SK-N-SH (cell line): ENCODE measurements at regions not wholly inside any gene's neighbourhood (a gene's known extent, or its start where the extent isn't known, plus 50 kb on each side); places are given as distances from the start of the nearest gene placed in this dataset.
A peak's percentile ranks its signal among the peaks of the same experiment; 100 is the strongest.

Source experiments
- CTCF ChIA-PET: fragments of 300-600, 350-600 bp; formaldehyde crosslinking; extraction: SDS; loops from one replicate; lab custom pipeline; 2021; lab: Yijun Ruan, JAX
- POLR2A ChIA-PET: fragments of 350-600 bp; sonication (Branson Sonifier 250); formaldehyde crosslinking; extraction: SDS; loops from one replicate; lab custom pipeline; 2020; ENCODE audit warnings: antibody characterized with exemption, inconsistent platforms; lab: Yijun Ruan, JAX
- DNase-seq: peaks from one replicate; pipeline ENCODE4 v3.0.0; 2012
- H2AFZ ChIP-seq: fragments of 200-600 bp; sonication (generic); 2 replicates; pipeline ENCODE4 v1.8.1; 2016; ENCODE audit warnings: antibody characterized with exemption, mild to moderate bottlenecking, low read depth
- H3F3A ChIP-seq: fragments of 200-600 bp; sonication (generic); replicated peaks from 2 replicates; pipeline ENCODE3; 2016; ENCODE audit warnings: antibody characterized with exemption, mild to moderate bottlenecking; ENCODE audit not compliant: insufficient read depth
- H3K27ac ChIP-seq, 2 experiments: fragments of 200-500 bp in 1 of 2; fragments of 200-600 bp in 1 of 2; sonication (Bioruptor generic) in 1 of 2; sonication (generic), shearing (Covaris generic) in 1 of 2; 2 replicates each; pipeline versions ENCODE4 v1.5.1 to v1.6.1; 2014 to 2016; ENCODE audit warnings: low read depth in 2 of 2, inconsistent platforms in 1 of 2, low read length in 1 of 2, mild to moderate bottlenecking in 1 of 2, mixed read lengths in 1 of 2
- H3K27me3 ChIP-seq: fragments of 200-600 bp; sonication (generic), shearing (Covaris generic); 2 replicates; pipeline ENCODE4 v1.6.1; 2016; ENCODE audit warnings: mixed run types; ENCODE audit not compliant: insufficient read depth
- H3K36me3 ChIP-seq, 2 experiments: fragments of 200-500 bp in 1 of 2; fragments of 200-600 bp in 1 of 2; sonication (Bioruptor generic) in 1 of 2; sonication (generic) in 1 of 2; replicated peaks in 1 of 2; 2 replicates each; pipeline versions ENCODE3 to v1.5.1; 2014 to 2016; ENCODE audit warnings: low read length in 1 of 2, mild to moderate bottlenecking in 1 of 2; ENCODE audit not compliant: insufficient read depth in 2 of 2, control insufficient read depth in 1 of 2
- H3K4me1 ChIP-seq, 2 experiments: fragments of 200-500 bp in 1 of 2; fragments of 200-600 bp in 1 of 2; sonication (Bioruptor generic) in 1 of 2; sonication (generic), shearing (Covaris generic) in 1 of 2; 2 replicates each; pipeline versions ENCODE4 v1.5.1 to v1.6.1; 2014 to 2016; ENCODE audit warnings: low read depth in 1 of 2, low read length in 1 of 2, mixed run types in 1 of 2; ENCODE audit not compliant: insufficient read depth in 2 of 2, control insufficient read depth in 1 of 2
- H3K4me2 ChIP-seq: fragments of 200-600 bp; sonication (generic), shearing (Covaris generic); 2 replicates; pipeline ENCODE4 v1.6.1; 2017; ENCODE audit warnings: mixed run types
- H3K4me3 ChIP-seq, 2 experiments: fragments of 200-500 bp in 1 of 2; fragments of 200-600 bp in 1 of 2; sonication (Bioruptor generic) in 1 of 2; sonication (generic), shearing (Covaris generic) in 1 of 2; 2 replicates each; pipeline versions ENCODE4 v1.5.1 to v1.8.1; 2014 to 2016; ENCODE audit warnings: low read depth in 2 of 2, inconsistent platforms in 1 of 2, low read length in 1 of 2, mild to moderate bottlenecking in 1 of 2, mixed read lengths in 1 of 2, moderate library complexity in 1 of 2
- H3K79me2 ChIP-seq: fragments of 200-600 bp; sonication (generic); 2 replicates; pipeline ENCODE4 v1.8.1; 2017; ENCODE audit warnings: mild to moderate bottlenecking; ENCODE audit not compliant: insufficient read depth
- H3K9ac ChIP-seq: fragments of 200-600 bp; sonication (generic); 2 replicates; pipeline ENCODE4 v1.6.1; 2017; ENCODE audit warnings: mixed run types
- H3K9me2 ChIP-seq: fragments of 200-600 bp; sonication (generic); 2 replicates; pipeline ENCODE4 v1.6.1; 2017; ENCODE audit warnings: mixed run types
- H3K9me3 ChIP-seq: fragments of 200-600 bp; sonication (generic); 2 replicates; pipeline ENCODE4 v1.6.1; 2017; ENCODE audit warnings: mixed run types, mild to moderate bottlenecking, moderate library complexity
- H4K20me1 ChIP-seq: fragments of 200-600 bp; sonication (generic); 2 replicates; pipeline ENCODE4 v1.6.1; 2017; ENCODE audit warnings: mild to moderate bottlenecking, mixed run types; ENCODE audit not compliant: insufficient read depth
- EZH2phosphoT487 ChIP-seq: fragments of 200-600 bp; sonication (generic); IDR thresholded peaks from 2 replicates; pipeline ENCODE4 v1.6.1; 2017; ENCODE audit warnings: low read depth, mixed run types, mild to moderate bottlenecking, antibody characterized with exemption, moderate library complexity, borderline replicate concordance
- FOSL2 ChIP-seq: IDR thresholded peaks from 2 replicates; pipeline ENCODE4 v1.4.0; 2012; ENCODE audit warnings: low read depth, mild to moderate bottlenecking, moderate library complexity, borderline replicate concordance
- FOXJ3 ChIP-seq: sonication (generic); formaldehyde crosslinking; IDR thresholded peaks from 2 replicates; pipeline ENCODE4 v1.5.1; 2020; ENCODE audit warnings: mild to moderate bottlenecking, missing genetic modification reagents
- JUND ChIP-seq: IDR thresholded peaks from 2 replicates; pipeline ENCODE4 v1.4.0; 2012
- MAX ChIP-seq: IDR thresholded peaks from 2 replicates; pipeline ENCODE4 v1.4.0; 2012; ENCODE audit warnings: low read depth
- MXI1 ChIP-seq: IDR thresholded peaks from 2 replicates; pipeline ENCODE4 v1.6.1; 2012; ENCODE audit warnings: mild to moderate bottlenecking, low read depth, low read length, improper control_type of control experiment
- NFIC ChIP-seq: IDR thresholded peaks from 2 replicates; pipeline ENCODE4 v1.4.0; 2012; ENCODE audit warnings: borderline replicate concordance
- RAD21 ChIP-seq: IDR thresholded peaks from 2 replicates; pipeline ENCODE4 v1.6.1; 2012; ENCODE audit warnings: mild to moderate bottlenecking, low read length
- RCOR1 ChIP-seq: fragments of 150-350 bp; IDR thresholded peaks from 2 replicates; pipeline ENCODE4 v1.6.1; 2017; ENCODE audit warnings: antibody characterized with exemption, low read length
- SIN3A ChIP-seq: IDR thresholded peaks from 2 replicates; pipeline ENCODE4 v1.6.1; 2012; ENCODE audit warnings: low read depth, mild to moderate bottlenecking, low read length, moderate library complexity, borderline replicate concordance
- SMC3 ChIP-seq: IDR thresholded peaks from 2 replicates; pipeline ENCODE4 v1.6.1; 2012; ENCODE audit warnings: low read depth, low read length, improper control_type of control experiment
- TEAD4 ChIP-seq: IDR thresholded peaks from 2 replicates; pipeline ENCODE4 v1.4.0; 2012; ENCODE audit warnings: mild to moderate bottlenecking, borderline replicate concordance; ENCODE audit not compliant: insufficient read depth
- YY1 ChIP-seq: IDR thresholded peaks from 2 replicates; pipeline ENCODE4 v1.4.0; 2012; ENCODE audit warnings: low read depth, mild to moderate bottlenecking
- WGBS: methylation state at CpG from one replicate; pipeline ENCODE4 v1.1.6; 2017; ENCODE audit warnings: low lambda C conversion rate; 5-methylcytosine and 5-hydroxymethylcytosine counted together
- TF ChIP-seq, protein P1 (sequence below): fragments of 200-600 bp; sonication (generic); IDR thresholded peaks from 2 replicates; pipeline ENCODE4 v1.6.1; 2017; ENCODE audit warnings: antibody characterized with exemption, mild to moderate bottlenecking, moderate library complexity

DNA sequence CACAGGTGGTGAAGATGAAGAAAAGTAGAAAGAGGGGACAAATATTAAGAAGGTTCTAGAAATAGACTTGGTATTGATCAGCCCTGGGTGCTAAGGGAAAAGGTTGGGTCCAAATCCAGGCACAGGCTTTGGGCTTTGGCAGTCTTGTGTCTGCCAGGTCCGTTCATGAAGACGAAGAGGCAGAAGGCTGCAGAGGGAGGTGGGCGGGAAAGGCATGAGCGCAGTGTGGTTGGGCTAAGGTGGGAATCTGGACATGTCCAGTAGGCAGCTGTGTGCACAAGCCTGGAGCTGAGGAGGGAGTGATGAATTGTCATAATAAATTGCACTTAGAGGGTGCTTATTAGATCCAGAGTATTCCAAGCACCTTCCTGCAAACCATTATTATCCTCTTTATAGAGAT is 105.7 kb upstream of the TEX51 start:
- Histone ChIP-seq H3K4me3 (no peak overlapping the region), H3F3A (no peaks in the 10 kb centered on the region), H2AFZ (no peak overlapping the region), H3K9ac (no peak overlapping the region), H3K79me2 (no peaks in the 10 kb centered on the region), H3K4me2 (no peak overlapping the region), H4K20me1 (no peaks in the 10 kb centered on the region), H3K27ac (no peak overlapping the region), H3K9me2 (no peaks in the 10 kb centered on the region), H3K9me3 (no peaks in the 10 kb centered on the region), H3K36me3 (no peaks in the 10 kb centered on the region), H3K27me3 (no peaks in the 10 kb centered on the region), H3K4me1 (peaks cover 0 to 9% of the 10 kb centered on the region in 2 experiments; a peak in 1 of 4 replicates)
- DNase-seq, result no peak
- POLR2A ChIA-PET, result no interaction called here
- TF ChIP-seq JUND, result no peak
- TF ChIP-seq SIN3A, result no peak
- TF ChIP-seq YY1, result no peak
- no peak for TF ChIP-seq NFIC
- no peak for TF ChIP-seq MXI1
- TF ChIP-seq, protein P1, sequence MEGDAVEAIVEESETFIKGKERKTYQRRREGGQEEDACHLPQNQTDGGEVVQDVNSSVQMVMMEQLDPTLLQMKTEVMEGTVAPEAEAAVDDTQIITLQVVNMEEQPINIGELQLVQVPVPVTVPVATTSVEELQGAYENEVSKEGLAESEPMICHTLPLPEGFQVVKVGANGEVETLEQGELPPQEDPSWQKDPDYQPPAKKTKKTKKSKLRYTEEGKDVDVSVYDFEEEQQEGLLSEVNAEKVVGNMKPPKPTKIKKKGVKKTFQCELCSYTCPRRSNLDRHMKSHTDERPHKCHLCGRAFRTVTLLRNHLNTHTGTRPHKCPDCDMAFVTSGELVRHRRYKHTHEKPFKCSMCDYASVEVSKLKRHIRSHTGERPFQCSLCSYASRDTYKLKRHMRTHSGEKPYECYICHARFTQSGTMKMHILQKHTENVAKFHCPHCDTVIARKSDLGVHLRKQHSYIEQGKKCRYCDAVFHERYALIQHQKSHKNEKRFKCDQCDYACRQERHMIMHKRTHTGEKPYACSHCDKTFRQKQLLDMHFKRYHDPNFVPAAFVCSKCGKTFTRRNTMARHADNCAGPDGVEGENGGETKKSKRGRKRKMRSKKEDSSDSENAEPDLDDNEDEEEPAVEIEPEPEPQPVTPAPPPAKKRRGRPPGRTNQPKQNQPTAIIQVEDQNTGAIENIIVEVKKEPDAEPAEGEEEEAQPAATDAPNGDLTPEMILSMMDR, result no peak
- TF ChIP-seq TEAD4, result no peak
- 40% methylated on average over 4 of the region's 4 CpGs for WGBS
- CTCF ChIA-PET, result interaction anchor here (1.2 to 9.9 kb wide), 4 partner anchors 10 to 257 kb away, joined by 4 to 80 read pairs (median 6); no protein-coding TSS in a partner anchor

DNA sequence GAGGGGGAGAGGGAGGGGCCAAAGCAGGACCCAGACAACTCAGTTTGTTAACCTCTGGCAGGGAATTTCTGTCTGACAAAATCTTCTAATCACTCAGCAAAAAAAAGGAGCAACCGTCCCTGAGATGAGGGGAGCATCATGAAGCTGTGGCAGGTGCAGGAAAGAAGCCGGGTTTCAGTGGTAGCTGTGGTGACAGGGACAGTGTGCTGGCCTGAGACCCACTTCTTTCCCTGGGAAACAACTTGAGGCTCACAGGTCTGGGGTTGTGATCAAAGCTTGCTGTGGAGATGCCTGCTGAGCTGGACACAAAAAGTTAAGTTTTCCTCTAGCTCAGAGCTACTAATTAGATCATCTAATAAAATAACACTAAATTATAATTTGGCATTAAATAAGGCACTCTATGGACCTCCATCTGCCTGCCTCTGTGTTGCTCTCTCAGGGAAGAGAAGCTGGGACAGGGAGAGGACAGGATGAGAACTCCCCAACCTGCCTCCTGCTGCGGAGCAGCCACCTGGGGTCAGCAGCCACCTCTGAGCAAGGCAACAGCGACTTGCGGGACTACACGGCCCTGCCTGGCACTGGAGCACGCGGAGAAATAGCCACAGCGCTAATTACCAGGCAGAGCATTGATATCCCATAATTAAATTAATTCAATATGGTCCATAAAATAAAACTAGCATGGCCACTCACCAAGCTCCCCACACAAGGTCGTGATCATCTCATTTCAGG is 104.6 kb upstream of the TEX51 start:
- Histone ChIP-seq H3K4me1 (peaks cover 0 to 9% of the 10 kb centered on the region in 2 experiments; a peak in 1 of 4 replicates), H3K9me3 (no peaks in the 10 kb centered on the region), H3K27me3 (no peaks in the 10 kb centered on the region), H3K4me2 (no peak overlapping the region), H3K4me3 (no peak overlapping the region), H3K27ac (no peak overlapping the region), H4K20me1 (no peaks in the 10 kb centered on the region), H3K9me2 (no peaks in the 10 kb centered on the region), H3F3A (no peaks in the 10 kb centered on the region), H3K79me2 (no peaks in the 10 kb centered on the region), H3K9ac (no peak overlapping the region), H3K36me3 (no peaks in the 10 kb centered on the region), H2AFZ (no peak overlapping the region)
- DNase-seq, result peak; percentile 67
- 15% methylated on average over 10 of the region's 10 CpGs for WGBS
- ChIA-PET POLR2A (interaction anchor here (0.8 kb wide), 1 partner anchor 29 kb away, joined by 3 read pairs; no protein-coding TSS in a partner anchor), CTCF (interaction anchor here (0.6 to 9.9 kb wide), 17 partner anchors 14 to 275 kb away, joined by 3 to 80 read pairs (median 3); no protein-coding TSS in a partner anchor)
- TF ChIP-seq RCOR1 (no peak), JUND (no peak), NFIC (no peak), MXI1 (no peak), RAD21 (peak; percentile 65), TEAD4 (no peak), EZH2phosphoT487 (no peak), FOSL2 (no peak), MAX (no peak), FOXJ3 (CRISPR knock-in tag) (no peak), SMC3 (peak; percentile 54; the same call in 1 of the 2 replicates)
- TF ChIP-seq, protein P1, result no peak
